K562 (cell line): ENCODE measurements at regions not wholly inside any gene's neighbourhood (a gene's known extent, or its start where the extent isn't known, plus 50 kb on each side); places are given as distances from the start of the nearest gene placed in this dataset.

Experiments
- ATAC-seq: fragments of 200-7000 bp; cut with Tn5 transposase; 3 replicates; pipeline ENCODE4 v1.9.1; 2020; ENCODE audit warnings: moderate library complexity
- BruUV-seq: library from RNA; stranded (reverse); fragments of 400-500 nt; replicated peaks from 2 replicates; lab custom pipeline; 2021; lab: Mats Ljungman, UMichigan
- CTCF ChIA-PET: fragments of 300-600 bp; formaldehyde crosslinking; extraction: SDS; loops from one replicate; lab custom pipeline; 2021; ENCODE audit warnings: low intra/inter-chr PET ratio; lab: Yijun Ruan, JAX
- POLR2A ChIA-PET: fragments of 300-600, 350-650 bp; sonication (Branson Sonifier 250); formaldehyde crosslinking; extraction: SDS; loops from one replicate; lab custom pipeline; 2021; ENCODE audit warnings: antibody characterized with exemption, inconsistent platforms; lab: Yijun Ruan, JAX
- DNase-seq, 4 experiments: peaks; one replicate each; pipeline versions ENCODE4 v3.0.0 to v3.0.0-alpha.2; 2011 to 2018; ENCODE audit warnings: low spot score in 3 of 4, mixed read lengths in 3 of 4; ENCODE audit errors: extremely low read depth in 1 of 4
- FAIRE-seq: peaks from 2 replicates; lab custom pipeline; 2011; peaks lifted over from hg19 to GRCh38; lab: Jason Lieb, UNC
- H2AFZ ChIP-seq: 2 replicates; pipeline ENCODE4 v1.6.0; 2011; ENCODE audit warnings: low read depth, low read length, control low read depth, inconsistent platforms
- H3K27ac ChIP-seq: fragments of 200-600 bp; 3 replicates; pipeline ENCODE4 v1.8.0; 2011; ENCODE audit warnings: low read depth, mild to moderate bottlenecking, control low read depth, inconsistent platforms, low read length, moderate library complexity, mixed read lengths; ENCODE audit errors: extremely low read depth
- H3K27me3 ChIP-seq, 2 experiments: fragments of 300-600 bp in 1 of 2; 2 replicates in 1 of 2; 3 replicates in 1 of 2; pipeline versions ENCODE4 v1.6.0 to v1.8.0; 2011; ENCODE audit warnings: inconsistent platforms in 2 of 2, low read length in 2 of 2, mild to moderate bottlenecking in 1 of 2, mixed read lengths in 1 of 2, moderate library complexity in 1 of 2; ENCODE audit not compliant: control insufficient read depth in 2 of 2, insufficient read depth in 2 of 2
- H3K36me3 ChIP-seq: fragments of 300-600 bp; 3 replicates; pipeline ENCODE4 v1.8.0; 2011; ENCODE audit warnings: mild to moderate bottlenecking, low read length, inconsistent platforms; ENCODE audit not compliant: control insufficient read depth, insufficient read depth
- H3K4me1 ChIP-seq, 2 experiments: fragments of 200-600 bp in 1 of 2; replicated peaks in 1 of 2; 2 replicates in 1 of 2; 3 replicates in 1 of 2; pipeline versions ENCODE4 v1.5.1 to v1.8.0; 2011; ENCODE audit warnings: inconsistent platforms in 2 of 2, low read length in 2 of 2, mild to moderate bottlenecking in 1 of 2, mixed read lengths in 1 of 2, moderate library complexity in 1 of 2; ENCODE audit not compliant: control insufficient read depth in 2 of 2, insufficient read depth in 2 of 2
- H3K4me2 ChIP-seq: 2 replicates; pipeline ENCODE4 v1.6.1; 2011; ENCODE audit warnings: low read length, control low read depth, inconsistent platforms, mixed read lengths; ENCODE audit not compliant: insufficient read depth
- H3K4me3 ChIP-seq: fragments of 200-600 bp; sonication (generic), shearing (Covaris generic); 2 replicates; pipeline ENCODE4 v1.5.1; 2016; ENCODE audit warnings: control low read depth, inconsistent platforms
- H3K79me2 ChIP-seq: fragments of 200-600 bp; 3 replicates; pipeline ENCODE4 v1.8.0; 2011; ENCODE audit warnings: low read length, inconsistent platforms; ENCODE audit not compliant: control insufficient read depth, insufficient read depth
- H3K9ac ChIP-seq, 2 experiments: 2 replicates each; pipeline versions ENCODE4 v1.6.0 to v1.6.1; 2011; ENCODE audit warnings: low read depth in 2 of 2, low read length in 2 of 2, control low read depth in 1 of 2, inconsistent platforms in 1 of 2, mild to moderate bottlenecking in 1 of 2, mixed read lengths in 1 of 2; ENCODE audit not compliant: insufficient read depth in 1 of 2
- H3K9me1 ChIP-seq: one replicate; pipeline ENCODE4 v1.6.0; 2011; ENCODE audit warnings: inconsistent platforms, mild to moderate bottlenecking, low read length, moderate library complexity; ENCODE audit not compliant: control insufficient read depth, insufficient read depth
- H3K9me3 ChIP-seq: replicated peaks from 2 replicates; pipeline ENCODE4 v1.5.1; 2011; ENCODE audit warnings: low read depth, low read length, inconsistent platforms; ENCODE audit not compliant: control insufficient read depth, insufficient read depth
- H4K20me1 ChIP-seq: replicated peaks from 2 replicates; pipeline ENCODE4 v1.6.1; 2011; ENCODE audit warnings: low read length, inconsistent platforms, mixed read lengths; ENCODE audit not compliant: control insufficient read depth, insufficient read depth
- CBX8 ChIP-seq: fragments of 200-600 bp; sonication (generic); IDR thresholded peaks from 2 replicates; pipeline ENCODE4 v1.6.1; 2012; ENCODE audit warnings: borderline replicate concordance, mixed run types, low read depth, mild to moderate bottlenecking, moderate library complexity, mixed read lengths, low read length, control low read depth, inconsistent platforms; ENCODE audit not compliant: poor library complexity, severe bottlenecking; ENCODE audit errors: extremely low read depth
- CC2D1A ChIP-seq: fragments of 450-650 bp; IDR thresholded peaks from 2 replicates; pipeline ENCODE4 v1.6.1; 2017; ENCODE audit warnings: mild to moderate bottlenecking
- MCM7 ChIP-seq, 2 experiments: fragments of 450-650 bp; IDR thresholded peaks; 2 replicates each; pipeline ENCODE4 v1.6.1; 2016 to 2018
- POLR2H ChIP-seq: IDR thresholded peaks from 2 replicates; pipeline ENCODE4 v1.6.1; 2016; ENCODE audit warnings: missing genetic modification characterization, low read depth, mild to moderate bottlenecking, control low read depth, missing compliant biosample characterization, moderate library complexity
- ZNF830 ChIP-seq: fragments of 250-450 bp; sonication (Bioruptor Pico); IDR thresholded peaks from 2 replicates; pipeline ENCODE4 v1.5.0; 2021; ENCODE audit warnings: mild to moderate bottlenecking
- WGBS: fragments of 100-300 bp; shearing (Covaris generic); methylation state at CpG from one replicate; pipeline ENCODE4 v1.1.6; 2016; ENCODE audit warnings: low coverage, mixed read lengths; ENCODE audit not compliant: insufficient coverage; ENCODE audit errors: missing lambda C conversion rate; 5-methylcytosine and 5-hydroxymethylcytosine counted together
- in situ Hi-C: fragments of 300-500 bp; cut with MboI; formaldehyde crosslinking; loops from 4 replicates; pipeline ENCODE4 v1.15.0; 2018; ENCODE audit warnings: inconsistent platforms, mixed read lengths
- intact Hi-C: fragments of 100-400 bp; cut with micrococcal nuclease; formaldehyde crosslinking; loops from 2 replicates; pipeline ENCODE4 v1.14.2; 2022
- TF ChIP-seq, protein P1 (sequence below): fragments of 450-650 bp; IDR thresholded peaks from 2 replicates; pipeline ENCODE4 v1.7.0; 2016; ENCODE audit warnings: borderline replicate concordance

DNA sequence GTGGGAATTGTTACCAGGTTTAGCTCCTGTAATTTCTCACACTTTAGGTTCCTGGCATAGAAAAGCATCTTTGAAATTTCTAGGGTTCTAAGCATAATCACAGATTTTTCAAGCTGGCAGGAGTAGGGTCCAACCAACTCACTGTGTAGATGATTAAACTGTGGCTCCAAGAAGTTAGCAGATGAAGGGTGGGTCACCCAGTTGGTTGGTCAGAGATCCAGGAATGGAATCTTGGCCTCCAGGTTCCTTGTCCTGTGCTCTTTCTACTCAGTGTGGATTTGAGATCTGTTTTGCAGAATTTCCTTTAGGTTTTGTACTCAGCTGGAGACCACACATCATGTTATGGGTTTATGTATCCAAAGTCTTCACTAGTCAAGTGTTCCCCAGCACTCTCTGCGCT, 90.3 kb upstream of the MAML3 start:
- ATAC-seq: no peak
- Histone ChIP-seq H2AFZ (no peak overlapping the region), H3K9me1 (no peaks in the 10 kb centered on the region), H3K4me1 (no peaks in the 10 kb centered on the region), H3K27me3 (peaks cover 6 to 16% of the 10 kb centered on the region in 2 experiments; a peak in 4 of 5 replicates), H3K27ac (no peak overlapping the region), H3K4me2 (no peak overlapping the region), H3K36me3 (no peaks in the 10 kb centered on the region), H3K9ac (no peak overlapping the region), H3K79me2 (no peaks in the 10 kb centered on the region), H4K20me1 (no peaks in the 10 kb centered on the region), H3K4me3 (no peak overlapping the region), H3K9me3 (no peaks in the 10 kb centered on the region)
- TF ChIP-seq, protein P1, sequence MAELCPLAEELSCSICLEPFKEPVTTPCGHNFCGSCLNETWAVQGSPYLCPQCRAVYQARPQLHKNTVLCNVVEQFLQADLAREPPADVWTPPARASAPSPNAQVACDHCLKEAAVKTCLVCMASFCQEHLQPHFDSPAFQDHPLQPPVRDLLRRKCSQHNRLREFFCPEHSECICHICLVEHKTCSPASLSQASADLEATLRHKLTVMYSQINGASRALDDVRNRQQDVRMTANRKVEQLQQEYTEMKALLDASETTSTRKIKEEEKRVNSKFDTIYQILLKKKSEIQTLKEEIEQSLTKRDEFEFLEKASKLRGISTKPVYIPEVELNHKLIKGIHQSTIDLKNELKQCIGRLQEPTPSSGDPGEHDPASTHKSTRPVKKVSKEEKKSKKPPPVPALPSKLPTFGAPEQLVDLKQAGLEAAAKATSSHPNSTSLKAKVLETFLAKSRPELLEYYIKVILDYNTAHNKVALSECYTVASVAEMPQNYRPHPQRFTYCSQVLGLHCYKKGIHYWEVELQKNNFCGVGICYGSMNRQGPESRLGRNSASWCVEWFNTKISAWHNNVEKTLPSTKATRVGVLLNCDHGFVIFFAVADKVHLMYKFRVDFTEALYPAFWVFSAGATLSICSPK: no peak
- TF ChIP-seq ZNF830 (CRISPR knock-in tag) (no peak), CBX8 (no peak), MCM7 (IDR thresholded peaks at IDR 0.05) (no peak), CC2D1A (no peak), POLR2H (no peak)
- 0% methylated on average over 1 of the region's 1 CpG for WGBS
- FAIRE-seq: no peak
- no peak for DNase-seq
- CTCF ChIA-PET: no interaction called here
- intact Hi-C loops (no loop called here), in situ Hi-C loops (no loop called here)
- POLR2A ChIA-PET: no interaction called here
- no TSS peak for BruUV-seq
